Neuronal stem cell (in vitro differentiated cells): ENCODE measurements at regions not wholly inside any gene's neighbourhood (a gene's known extent, or its start where the extent isn't known, plus 50 kb on each side); places are given as distances from the start of the nearest gene placed in this dataset.

Source experiments
- DNase-seq: peaks from one replicate; pipeline ENCODE4 v3.0.0-alpha.2; 2013; ENCODE audit warnings: low spot score
- H2AFZ ChIP-seq: one replicate; pipeline ENCODE4 v1.6.1; 2013; ENCODE audit warnings: mild to moderate bottlenecking, low read length, inconsistent platforms
- H2AK5ac ChIP-seq: 2 replicates; pipeline ENCODE4 v1.6.1; 2013; ENCODE audit warnings: low read depth, mild to moderate bottlenecking, inconsistent platforms, low read length, moderate library complexity, mixed read lengths
- H2BK120ac ChIP-seq: 2 replicates; pipeline ENCODE4 v1.6.1; 2013; ENCODE audit warnings: low read depth, mild to moderate bottlenecking, inconsistent platforms, low read length, moderate library complexity, mixed read lengths
- H2BK12ac ChIP-seq: one replicate; pipeline ENCODE4 v1.6.1; 2013; ENCODE audit warnings: low read length, inconsistent platforms
- H2BK15ac ChIP-seq: 2 replicates; pipeline ENCODE4 v1.6.1; 2013; ENCODE audit warnings: mild to moderate bottlenecking, low read length, inconsistent platforms, mixed read lengths
- H2BK5ac ChIP-seq: one replicate; pipeline ENCODE4 v1.6.1; 2013; ENCODE audit warnings: inconsistent platforms, mild to moderate bottlenecking, low read length, moderate library complexity
- H3K14ac ChIP-seq: one replicate; pipeline ENCODE4 v1.6.1; 2013; ENCODE audit warnings: low read length, inconsistent platforms
- H3K18ac ChIP-seq: 2 replicates; pipeline ENCODE4 v1.6.1; 2013; ENCODE audit warnings: low read length, inconsistent platforms
- H3K23ac ChIP-seq: 2 replicates; pipeline ENCODE4 v1.6.1; 2013; ENCODE audit warnings: low read depth, mild to moderate bottlenecking, mixed read lengths, low read length, inconsistent platforms; ENCODE audit not compliant: poor library complexity
- H3K27ac ChIP-seq: replicated peaks from 3 replicates; pipeline ENCODE4 v1.5.1; 2013; ENCODE audit warnings: low read length, inconsistent platforms
- H3K27me3 ChIP-seq, 3 experiments: 2 replicates each; pipeline ENCODE4 v1.6.1; 2013; ENCODE audit warnings: low read length in 3 of 3, mild to moderate bottlenecking in 2 of 3, inconsistent platforms in 1 of 3, low read depth in 1 of 3, mixed read lengths in 1 of 3, moderate library complexity in 1 of 3; ENCODE audit not compliant: control insufficient read depth in 3 of 3, insufficient read depth in 3 of 3
- H3K36me3 ChIP-seq, 2 donors: replicated peaks in 1 of 2; 2 replicates each; pipeline ENCODE4 v1.6.1; 2013; ENCODE audit warnings: low read length in 2 of 2; ENCODE audit not compliant: control insufficient read depth in 2 of 2, insufficient read depth in 2 of 2
- H3K4ac ChIP-seq: 2 replicates; pipeline ENCODE4 v1.6.1; 2013; ENCODE audit warnings: inconsistent platforms, mild to moderate bottlenecking, low read length, moderate library complexity
- H3K4me1 ChIP-seq, 2 donors: 1 replicate in 1 of 2; 2 replicates in 1 of 2; pipeline ENCODE4 v1.6.1; 2013; ENCODE audit warnings: low read length in 2 of 2, low read depth in 1 of 2; ENCODE audit not compliant: control insufficient read depth in 2 of 2, insufficient read depth in 1 of 2
- H3K4me2 ChIP-seq: one replicate; pipeline ENCODE4 v1.6.1; 2013; ENCODE audit warnings: mild to moderate bottlenecking, low read length, inconsistent platforms; ENCODE audit not compliant: insufficient read depth, poor library complexity, severe bottlenecking
- H3K4me3 ChIP-seq, 2 donors: 2 replicates each; pipeline ENCODE4 v1.5.1; 2013; ENCODE audit warnings: low read length in 2 of 2, mild to moderate bottlenecking in 2 of 2, inconsistent platforms in 1 of 2, moderate library complexity in 1 of 2
- H3K79me1 ChIP-seq: one replicate; pipeline ENCODE4 v1.6.1; 2013; ENCODE audit warnings: low read depth, mild to moderate bottlenecking, inconsistent platforms, low read length, moderate library complexity
- H3K9ac ChIP-seq: one replicate; pipeline ENCODE4 v1.6.1; 2013; ENCODE audit warnings: mild to moderate bottlenecking, low read depth, low read length, inconsistent platforms; ENCODE audit not compliant: poor library complexity
- H3K9me3 ChIP-seq, 2 donors: replicated peaks in 1 of 2; 2 replicates each; pipeline versions ENCODE3 to v1.6.1; 2013; ENCODE audit warnings: low read length in 2 of 2, mild to moderate bottlenecking in 2 of 2, inconsistent platforms in 1 of 2, low read depth in 1 of 2, mixed read lengths in 1 of 2, moderate library complexity in 1 of 2; ENCODE audit not compliant: control insufficient read depth in 2 of 2, insufficient read depth in 1 of 2
- H4K8ac ChIP-seq: one replicate; pipeline ENCODE4 v1.6.1; 2013; ENCODE audit warnings: low read depth, mild to moderate bottlenecking, inconsistent platforms, low read length, moderate library complexity
- H4K91ac ChIP-seq: one replicate; pipeline ENCODE4 v1.6.1; 2013; ENCODE audit warnings: low read length, low read depth, mild to moderate bottlenecking, inconsistent platforms; ENCODE audit not compliant: poor library complexity
- WGBS, 2 donors: extraction: QIAGEN DNeasy Blood & Tissue Kit; methylation state at CpG; one replicate each; pipeline ENCODE4 v1.1.7; 2013; ENCODE audit warnings: missing lambda C conversion rate in 2 of 2, mixed read lengths in 1 of 2; ENCODE audit not compliant: insufficient read length in 2 of 2, insufficient replicate concordance in 1 of 2; ENCODE audit errors: extremely low coverage in 2 of 2; 5-methylcytosine and 5-hydroxymethylcytosine counted together

DNA sequence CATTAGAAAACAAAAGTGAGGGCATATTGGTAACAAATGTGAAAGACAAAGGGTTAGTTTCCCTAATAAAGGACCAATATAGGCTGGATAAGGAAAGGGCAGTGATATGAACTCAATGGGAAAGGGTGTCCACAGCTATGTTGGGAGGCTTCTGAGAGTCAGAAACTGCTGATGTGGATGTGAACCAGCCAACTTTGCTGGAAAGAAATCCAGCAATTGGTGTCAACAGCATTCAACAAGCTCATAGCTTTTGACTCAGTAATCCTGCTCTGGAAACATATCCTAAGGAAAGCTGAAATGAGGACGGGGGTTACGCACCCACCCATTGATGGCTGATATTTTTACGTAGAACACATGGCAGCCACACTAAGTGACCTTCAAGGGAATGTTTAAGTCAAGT is 63.7 kb downstream of the ARL4C start:
- no peaks in the 10 kb centered on the region for H3K79me1 ChIP-seq
- H2AFZ ChIP-seq: no peak overlapping the region
- no peak overlapping the region for H2BK12ac ChIP-seq
- no peak overlapping the region for H3K4me3 ChIP-seq
- no peak for DNase-seq
- no peak overlapping the region for H3K4me2 ChIP-seq
- H3K4me1 ChIP-seq: peaks cover 5 to 21% of the 10 kb centered on the region in 2 donors
- no CpG with 5 or more reads among the region's 3 CpGs for WGBS, 2 donors
- H3K4ac ChIP-seq: no peak overlapping the region
- no peak overlapping the region for H2BK5ac ChIP-seq
- no peak overlapping the region for H3K27ac ChIP-seq
- H4K8ac ChIP-seq: no peak overlapping the region
- H3K36me3 ChIP-seq: peaks cover 0 to 1% of the 10 kb centered on the region in 2 donors
- no peak overlapping the region for H2BK15ac ChIP-seq
- no peak overlapping the region for H3K18ac ChIP-seq
- no peak overlapping the region for H3K23ac ChIP-seq
- peaks cover 0 to 2% of the 10 kb centered on the region in 2 donors for H3K9me3 ChIP-seq
- H3K14ac ChIP-seq: no peak overlapping the region
- H3K9ac ChIP-seq: no peak overlapping the region
- H2BK120ac ChIP-seq: no peak overlapping the region
- no peak overlapping the region for H4K91ac ChIP-seq
- H2AK5ac ChIP-seq: no peak overlapping the region
- no peaks in the 10 kb centered on the region for H3K27me3 ChIP-seq

DNA sequence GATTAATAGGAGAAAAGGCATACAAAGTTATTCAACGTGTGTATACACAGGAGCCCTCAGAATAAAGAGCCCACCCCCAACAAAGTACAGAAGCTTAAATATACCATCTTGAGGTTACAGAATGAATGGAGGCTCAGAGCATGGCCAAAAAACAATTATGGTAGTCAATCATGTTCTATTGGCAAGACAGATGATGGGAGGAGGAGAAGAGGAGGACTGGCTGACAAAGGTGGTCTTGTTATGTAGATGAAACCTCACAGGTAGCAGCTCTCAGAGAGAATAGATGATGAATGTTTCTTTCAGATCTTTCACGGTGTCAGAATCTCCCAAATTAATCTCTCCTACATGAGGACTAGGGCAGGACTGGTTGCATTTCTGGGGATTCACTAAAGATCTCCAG is 66.0 kb downstream of the ARL4C start:
- no peak overlapping the region for H3K23ac ChIP-seq
- no peak for DNase-seq
- H2BK5ac ChIP-seq: no peak overlapping the region
- no peaks in the 10 kb centered on the region for H3K79me1 ChIP-seq
- WGBS, 2 donors: no CpG with 5 or more reads among the region's 2 CpGs
- no peak overlapping the region for H3K4me3 ChIP-seq
- H3K18ac ChIP-seq: no peak overlapping the region
- no peak overlapping the region for H2AFZ ChIP-seq
- no peak overlapping the region for H3K9ac ChIP-seq
- H3K27ac ChIP-seq: no peak overlapping the region
- no peak overlapping the region for H2BK12ac ChIP-seq
- no peak overlapping the region for H2BK120ac ChIP-seq
- H2BK15ac ChIP-seq: no peak overlapping the region
- H3K27me3 ChIP-seq: no peaks in the 10 kb centered on the region
- no peak overlapping the region for H4K91ac ChIP-seq
- H3K4me1 ChIP-seq: peaks cover 2 to 20% of the 10 kb centered on the region in 2 donors
- H3K4ac ChIP-seq: no peak overlapping the region
- H4K8ac ChIP-seq: no peak overlapping the region
- no peaks in the 10 kb centered on the region for H3K36me3 ChIP-seq
- H3K9me3 ChIP-seq: no peaks in the 10 kb centered on the region
- no peak overlapping the region for H3K4me2 ChIP-seq
- no peak overlapping the region for H2AK5ac ChIP-seq
- H3K14ac ChIP-seq: no peak overlapping the region

- no CpG with 5 or more reads among the region's 5 CpGs for WGBS, 2 donors
- no peak for DNase-seq
- no peak overlapping the region for H3K27ac ChIP-seq
- no peaks in the 10 kb centered on the region for H3K36me3 ChIP-seq
- H2AK5ac ChIP-seq: peak overlapping the region; percentile 22
- no peak overlapping the region for H3K4ac ChIP-seq
- peak overlapping the region; percentile 73 for H3K18ac ChIP-seq
- H4K8ac ChIP-seq: no peak overlapping the region
- H3K14ac ChIP-seq: no peak overlapping the region
- peak overlapping the region; percentile 25 for H2BK12ac ChIP-seq
- no peak overlapping the region for H3K4me3 ChIP-seq
- no peaks in the 10 kb centered on the region for H3K79me1 ChIP-seq
- no peaks in the 10 kb centered on the region for H3K27me3 ChIP-seq
- H2BK120ac ChIP-seq: no peak overlapping the region
- H2BK5ac ChIP-seq: peak overlapping the region; percentile 43
- peaks cover 2 to 20% of the 10 kb centered on the region in 2 donors for H3K4me1 ChIP-seq
- no peak overlapping the region for H2BK15ac ChIP-seq
- H3K9ac ChIP-seq: no peak overlapping the region
- no peak overlapping the region for H3K23ac ChIP-seq
- peak overlapping the region; percentile 47 for H4K91ac ChIP-seq
- H2AFZ ChIP-seq: no peak overlapping the region
- H3K4me2 ChIP-seq: no peak overlapping the region
- no peaks in the 10 kb centered on the region for H3K9me3 ChIP-seq
These were observed 67.6 kb downstream of the ARL4C start for GRCh38 chr2:234429265-234429664.

- Histone ChIP-seq H2BK12ac (peak overlapping the region; percentile 77), H4K8ac (no peak overlapping the region), H2AFZ (peak overlapping the region; percentile 70), H2BK15ac (peak overlapping the region; percentile 91), H2AK5ac (peak overlapping the region; percentile 91), H4K91ac (peak overlapping the region; percentile 85), H3K9ac (no peak overlapping the region), H3K14ac (peak overlapping the region; percentile 9), H3K9me3 (no peaks in the 10 kb centered on the region), H3K4me2 (no peak overlapping the region), H2BK120ac (peak overlapping the region; percentile 97), H3K4me3 (no peak overlapping the region), H2BK5ac (peak overlapping the region; percentile 40), H3K23ac (no peak overlapping the region), H3K79me1 (no peaks in the 10 kb centered on the region), H3K36me3 (no peaks in the 10 kb centered on the region), H3K27me3 (no peaks in the 10 kb centered on the region), H3K27ac (peak overlapping the region; percentile 91), H3K4ac (no peak overlapping the region), H3K4me1 (peaks cover 2 to 18% of the 10 kb centered on the region in 2 donors), H3K18ac (peak overlapping the region; percentile 78)
- WGBS, 2 donors: no CpG with 5 or more reads among the region's 15 CpGs
- DNase-seq: peak; percentile 68
These were observed 69.5 kb downstream of the ARL4C start for GRCh38 chr2:234427081-234428061.
